ENCODE measurements at regions not wholly inside any gene's neighbourhood (a gene's known extent, or its start where the extent isn't known, plus 50 kb on each side); places are given as distances from the start of the nearest gene placed in this dataset.

- ChIA-PET POLR2A (ENCODE audit: unreplicated experiment) (no interaction called here), CTCF (interaction anchor here (1.7 kb wide), 1 partner anchor 12 kb away, joined by 9 read pairs; no protein-coding TSS in a partner anchor)
- no peak overlapping the region for H4K5ac ChIP-seq (ENCODE audit: low read depth, low read length)
- no peaks in the 10 kb centered on the region for H3K79me1 ChIP-seq (ENCODE audit: low read depth in 1 of 2, low read length in 2 of 2)
- H2BK20ac ChIP-seq (ENCODE audit: low read depth, low read length), result peak overlapping the region; percentile 88
- no peak overlapping the region for H2AK9ac ChIP-seq (replicated peaks; ENCODE audit: low read depth, low read length, poor library complexity)
- peak overlapping the region; percentile 93; the same call in 2 of the 3 replicates for H2BK15ac ChIP-seq (ENCODE audit: low read depth, low read length)
- no peak overlapping the region for H3K18ac ChIP-seq (ENCODE audit: low read depth, low read length)
- WGBS, 2 experiments (ENCODE audit: extremely low coverage in 2 of 2, insufficient read length in 1 of 2), result 33% methylated on average over 1 of the region's 6 CpGs; no CpG with 5 or more reads in 1 of the 2 experiments
- intact Hi-C loops (cut with micrococcal nuclease), result no loop called here
- H3K56ac ChIP-seq (ENCODE audit: extremely low read depth, insufficient read depth, low read length), result no peak overlapping the region; the same call in 1 of the 2 replicates
- in situ Hi-C loops (cut with MboI; ENCODE audit: low sequenced_read_pairs), result loop anchor here (10.0 kb wide), 1 partner anchor 191 kb away; the partner anchor contains the start of gene TNPO1
- no peak overlapping the region for H3K4me3 ChIP-seq (ENCODE audit: insufficient read depth, low read depth, low read length)
- DNase-seq, result no peak
- H3K9me3 ChIP-seq (ENCODE audit: control insufficient read depth, insufficient read depth, low read length), result no peaks in the 10 kb centered on the region
- H3K4ac ChIP-seq (ENCODE audit: low read depth, low read length), result peak overlapping the region; percentile 76
- peak overlapping the region; percentile 86 for H2BK120ac ChIP-seq (ENCODE audit: low read depth, low read length)
- H4K91ac ChIP-seq (ENCODE audit: insufficient read depth, low read depth, low read length), result peak overlapping the region; percentile 77; the same call in 1 of the 2 replicates
- no peaks in the 10 kb centered on the region for H4K20me1 ChIP-seq (ENCODE audit: insufficient read depth, low read length)
- dilution Hi-C loops (cut with HindIII; ENCODE audit: low sequenced_read_pairs, unreplicated experiment), result no loop called here
- no peak overlapping the region for H3K27ac ChIP-seq (ENCODE audit: insufficient read depth, low read length)
- peak overlapping the region; percentile 18 to 47; a peak in 2 of 4 replicates for H4K8ac ChIP-seq (ENCODE audit: low read depth in 2 of 2, low read length in 2 of 2)
- H2AK5ac ChIP-seq (ENCODE audit: low read depth, low read length), result peak overlapping the region; percentile 70
- no peak for TF ChIP-seq RAD21 (IDR thresholded peaks at IDR 0.05; ENCODE audit: low read length)
- no peak for TF ChIP-seq CHD1 (IDR thresholded peaks at IDR 0.05; ENCODE audit: low read depth, low read length)
- no peak overlapping the region for H3K4me2 ChIP-seq (ENCODE audit: low read depth, low read length)
- peaks cover 5% of the 10 kb centered on the region for H3K9me1 ChIP-seq (ENCODE audit: insufficient read depth, low read length)
- H2BK5ac ChIP-seq (ENCODE audit: low read depth, low read length, poor library complexity, severe bottlenecking), result no peak overlapping the region
- BruUV-seq (replicated peaks), result no TSS peak
- no peak overlapping the region for H3K9ac ChIP-seq (ENCODE audit: low read depth, low read length)
- peaks cover 8% of the 10 kb centered on the region for H3K4me1 ChIP-seq (ENCODE audit: control insufficient read depth, insufficient read depth, low read length)
- H3K27me3 ChIP-seq (ENCODE audit: control insufficient read depth, insufficient read depth, low read length), result no peaks in the 10 kb centered on the region
- H3K36me3 ChIP-seq (ENCODE audit: control insufficient read depth, insufficient read depth, low read length), result no peaks in the 10 kb centered on the region
- H2AFZ ChIP-seq (replicated peaks; ENCODE audit: low read length, poor library complexity), result no peak overlapping the region
- H3K23ac ChIP-seq (ENCODE audit: low read depth, low read length), result peak overlapping the region; percentile 51; the same call in 1 of the 2 replicates
- ATAC-seq (ENCODE audit: low read depth), result no peak
- peak overlapping the region; percentile 67 for H3K14ac ChIP-seq (replicated peaks; ENCODE audit: low read depth, low read length)
These were observed 116.1 kb upstream of the ZNF366 start for GRCh38 chr5:72623323-72623722.
